Activated T-cell treated with anti-CD3 and anti-CD28 coated beads, Interleukin-2, amount 50 U/mL, for 1 hour (primary cell): ENCODE measurements at regions not wholly inside any gene's neighbourhood (a gene's known extent, or its start where the extent isn't known, plus 50 kb on each side); places are given as distances from the start of the nearest gene placed in this dataset.

ENCODE experiments used
- DNase-seq: peaks from one replicate; pipeline ENCODE4 v3.0.0-alpha.2; 2020

DNA sequence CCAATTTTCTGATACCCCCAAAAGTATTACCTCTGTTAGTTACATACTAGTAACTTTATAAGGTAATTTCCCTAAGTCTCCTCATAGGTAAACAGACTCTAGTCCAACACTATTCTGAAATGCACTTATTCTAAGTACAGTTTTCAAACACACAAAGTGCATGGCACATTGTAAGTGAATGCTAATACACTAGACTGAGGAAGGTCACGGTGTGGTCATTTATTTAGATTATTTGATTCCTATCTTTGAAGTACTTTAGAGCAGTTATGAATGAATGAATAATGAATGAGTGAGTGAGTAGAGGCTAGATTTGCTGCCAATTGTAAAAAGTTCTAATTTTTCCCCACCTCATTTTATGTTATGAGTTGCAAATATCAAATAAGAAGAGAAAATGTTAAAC lies 132.8 kb upstream of the UGT8 start:
- DNase-seq, result no peak

DNA sequence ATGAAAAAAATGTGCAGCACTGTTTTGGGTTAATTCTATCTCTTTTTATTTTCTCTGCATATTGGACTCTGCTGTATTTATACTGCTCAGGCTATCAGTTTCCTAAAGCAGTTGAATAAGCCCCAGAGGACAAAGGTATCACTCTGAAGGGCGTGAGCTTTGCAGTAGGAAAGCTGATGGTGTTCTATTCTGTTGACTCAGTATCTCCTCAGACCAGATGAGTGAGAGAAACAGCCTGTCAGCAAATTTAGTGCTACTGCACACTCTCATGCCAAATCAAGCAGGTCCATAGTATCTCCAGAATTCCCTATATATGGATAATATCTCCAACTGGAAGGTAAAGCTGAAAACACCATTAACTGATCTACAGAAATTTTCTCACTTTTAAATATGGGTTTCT lies 132.3 kb upstream of the UGT8 start:
- DNase-seq, result no peak

DNA sequence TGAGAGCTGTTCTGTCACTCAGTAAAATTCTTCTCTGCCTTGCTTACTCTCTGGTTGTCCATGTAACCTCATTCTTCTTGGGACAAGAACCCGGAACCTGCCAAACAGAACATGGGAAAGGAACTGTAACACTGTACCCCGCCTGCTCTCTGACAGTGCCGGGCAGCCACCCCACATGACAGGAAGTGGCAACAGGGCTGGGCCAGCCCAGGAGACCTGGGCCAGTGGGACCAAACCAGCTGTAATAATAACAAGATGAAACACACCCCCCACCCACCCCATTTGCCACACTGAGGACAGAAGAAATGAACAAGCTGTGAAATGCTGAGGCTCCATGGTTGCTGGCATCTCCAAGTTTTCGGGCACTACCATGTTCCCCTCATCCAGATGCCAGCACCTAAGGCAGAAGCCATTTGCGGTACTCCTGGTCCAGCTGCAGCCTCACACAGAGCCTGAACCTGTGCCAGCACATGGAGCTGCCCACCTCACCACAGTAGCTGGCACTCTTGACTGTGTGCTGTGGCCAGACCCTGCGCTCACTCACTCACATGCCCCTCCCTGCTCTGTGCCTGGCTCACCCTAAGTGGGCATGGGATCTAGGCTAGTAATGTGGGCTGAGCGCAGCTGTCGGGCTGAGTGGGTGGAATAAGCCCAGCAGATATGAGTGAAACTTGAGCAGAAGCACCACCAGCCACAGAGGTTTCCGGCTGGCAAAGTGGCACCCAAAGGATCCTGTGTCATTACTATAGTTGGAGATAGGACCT lies 126.2 kb upstream of the UGT8 start:
- DNase-seq, result no peak

DNA sequence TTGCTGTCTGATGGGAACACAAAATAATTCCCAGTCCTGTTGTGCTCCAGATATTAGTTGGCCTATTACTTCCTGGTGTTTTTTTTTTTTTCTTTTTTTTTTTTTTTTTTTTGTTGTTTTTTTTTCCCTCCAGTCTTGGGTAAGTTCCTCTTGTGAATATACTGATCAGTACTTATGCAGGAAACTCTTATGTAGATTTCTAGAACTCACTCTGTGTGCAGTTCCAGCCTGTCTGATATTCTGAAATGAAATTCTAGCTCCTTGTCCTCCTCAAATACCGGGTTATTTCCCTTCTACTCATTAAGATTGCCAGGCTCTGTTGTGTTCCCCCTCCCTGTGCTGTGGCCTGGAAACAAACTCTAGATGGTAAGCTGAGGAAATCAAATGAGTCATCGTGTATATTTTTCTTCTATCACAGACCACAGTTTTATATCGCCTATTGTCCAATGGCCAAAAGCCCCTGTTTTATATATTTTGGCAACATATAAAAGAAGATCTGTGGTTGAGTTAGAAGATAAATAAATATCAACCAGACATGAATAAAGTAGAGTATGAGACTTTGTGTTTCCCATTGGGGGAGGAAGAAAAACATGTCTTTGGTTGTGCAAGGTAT lies 124.3 kb upstream of the UGT8 start:
- DNase-seq, result no peak

DNA sequence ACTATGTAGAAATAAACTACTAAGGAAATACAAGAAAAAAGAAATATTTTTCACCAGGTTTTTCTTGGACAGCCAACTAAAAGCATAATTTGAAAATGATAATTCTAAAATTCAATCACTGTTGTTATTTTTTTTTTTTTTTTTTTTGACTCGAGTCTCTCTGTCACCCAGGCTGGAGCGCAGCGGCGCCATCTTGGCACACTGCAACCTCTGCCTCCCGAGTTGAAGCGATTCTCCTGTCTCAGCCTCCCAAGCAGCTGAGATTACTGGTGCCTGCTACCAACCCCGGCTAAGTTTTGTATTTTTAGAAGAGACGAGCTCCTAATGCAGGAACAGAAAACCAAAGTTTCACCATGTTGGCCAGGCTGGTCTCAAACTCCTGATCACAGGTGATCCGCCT lies 122.3 kb upstream of the UGT8 start:
- no peak for DNase-seq

DNA sequence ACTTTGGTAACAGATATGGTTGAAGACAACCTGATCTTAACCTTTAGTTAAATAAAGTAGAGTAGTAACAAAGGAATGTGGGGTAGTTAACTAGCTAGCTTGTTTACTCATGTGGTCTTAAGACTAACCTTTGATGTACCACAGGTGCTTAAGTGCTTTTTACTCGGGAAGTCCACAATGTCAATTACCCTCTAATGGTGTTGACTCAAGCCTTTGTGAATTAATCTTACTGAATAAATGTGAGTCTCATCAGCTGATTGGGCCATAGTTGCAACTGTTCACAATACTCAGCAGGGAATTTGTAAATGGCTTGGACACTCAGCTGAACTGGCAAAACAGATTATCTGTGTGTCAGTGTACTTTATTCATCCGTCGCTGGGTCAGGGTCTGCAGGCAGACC lies 119.0 kb upstream of the UGT8 start:
- no peak for DNase-seq

DNA sequence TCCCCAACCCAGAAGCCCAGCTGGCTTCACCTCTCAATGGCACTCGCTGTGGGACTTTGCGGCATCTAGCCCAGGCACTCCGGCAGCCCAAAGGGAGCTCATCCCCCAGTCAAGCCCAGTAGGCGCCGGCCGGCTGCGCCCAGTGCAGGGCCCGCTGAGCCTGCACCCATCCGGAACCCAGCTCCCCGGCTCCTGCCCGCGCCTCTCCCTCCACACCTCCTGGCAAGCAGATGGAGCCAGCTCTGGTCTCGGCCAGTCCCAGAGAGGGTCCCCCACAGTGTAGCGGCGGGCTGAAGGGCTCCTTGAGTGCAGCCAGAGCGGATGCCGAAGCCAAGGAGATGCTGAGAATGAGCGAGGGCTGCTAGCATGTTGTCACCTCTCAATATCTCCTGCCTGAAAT lies 116.8 kb upstream of the UGT8 start:
- no peak for DNase-seq

DNA sequence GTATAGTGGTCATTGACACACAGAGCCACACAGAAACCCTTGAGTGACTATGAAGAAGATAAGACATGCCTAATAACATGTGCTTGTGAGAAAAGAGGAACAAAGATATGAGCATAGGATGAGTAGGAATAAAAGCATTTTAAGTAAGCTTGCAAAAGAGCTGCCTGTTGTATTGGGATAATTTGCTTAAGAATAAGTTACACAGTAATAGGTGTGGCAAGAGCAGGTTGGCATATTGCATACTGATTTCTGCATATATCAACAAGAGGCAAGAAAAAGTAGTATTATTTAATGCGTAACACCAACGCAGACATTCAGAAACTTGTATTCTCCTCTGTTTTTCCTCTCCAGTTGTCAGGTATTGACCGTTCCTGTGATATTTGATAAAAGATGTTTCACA lies 111.5 kb upstream of the UGT8 start:
- no peak for DNase-seq

DNA sequence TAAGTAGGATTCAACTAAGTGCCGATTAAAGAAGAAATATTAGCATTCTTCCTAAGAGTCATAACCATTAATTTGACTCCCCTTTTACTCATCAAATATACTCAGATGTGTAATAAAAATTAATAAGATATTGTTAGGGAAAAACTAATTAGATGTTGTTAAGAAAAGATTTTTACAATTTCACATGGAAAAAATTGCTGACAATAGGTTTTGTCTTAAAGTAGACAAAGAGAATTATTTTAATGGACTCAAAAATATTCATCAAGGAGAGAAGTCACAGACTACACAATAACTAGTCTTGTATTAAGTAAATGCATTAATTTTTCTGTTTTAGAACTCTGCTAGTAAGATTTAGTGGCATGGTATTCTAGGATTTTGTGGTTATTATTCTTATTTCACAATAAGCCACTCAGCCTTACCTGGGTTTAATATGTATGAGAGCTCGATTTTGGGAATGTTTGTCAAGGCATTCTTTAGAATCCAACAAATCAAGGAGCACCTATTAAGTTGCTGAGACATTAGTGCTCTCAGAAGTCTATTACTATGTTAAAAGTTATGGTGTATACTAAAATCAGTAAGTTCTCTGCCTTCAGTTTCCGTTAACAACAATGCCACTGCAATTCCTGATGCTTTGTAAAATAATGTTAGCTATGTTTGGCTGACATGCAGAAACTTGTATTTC lies 110.2 kb upstream of the UGT8 start:
- DNase-seq, result no peak

DNA sequence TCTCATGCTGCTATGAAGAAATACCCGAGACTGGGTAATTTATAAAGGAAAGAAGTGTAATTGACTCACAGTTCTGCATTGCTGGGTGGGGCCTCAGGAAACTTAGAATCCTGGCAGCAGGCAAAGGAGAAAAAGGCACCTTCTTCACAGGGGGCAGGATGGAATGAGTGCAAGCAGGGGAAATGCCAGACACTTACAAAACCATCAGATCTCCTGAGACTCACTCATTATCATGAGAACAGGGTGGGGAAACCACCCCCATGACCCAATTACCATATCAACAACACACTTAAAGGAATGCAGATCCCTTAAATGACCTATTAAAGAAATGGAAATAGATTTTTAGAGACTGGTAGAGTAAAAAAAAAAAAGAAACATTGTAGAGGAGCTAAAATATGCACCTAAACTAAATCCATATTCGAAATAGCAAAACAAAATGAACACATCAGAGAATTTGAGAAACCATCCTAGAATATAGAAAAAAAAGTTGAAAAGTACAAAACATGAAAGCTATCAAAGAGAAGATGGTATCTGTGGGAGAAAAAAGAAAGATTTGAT lies 104.3 kb upstream of the UGT8 start:
- no peak for DNase-seq

DNA sequence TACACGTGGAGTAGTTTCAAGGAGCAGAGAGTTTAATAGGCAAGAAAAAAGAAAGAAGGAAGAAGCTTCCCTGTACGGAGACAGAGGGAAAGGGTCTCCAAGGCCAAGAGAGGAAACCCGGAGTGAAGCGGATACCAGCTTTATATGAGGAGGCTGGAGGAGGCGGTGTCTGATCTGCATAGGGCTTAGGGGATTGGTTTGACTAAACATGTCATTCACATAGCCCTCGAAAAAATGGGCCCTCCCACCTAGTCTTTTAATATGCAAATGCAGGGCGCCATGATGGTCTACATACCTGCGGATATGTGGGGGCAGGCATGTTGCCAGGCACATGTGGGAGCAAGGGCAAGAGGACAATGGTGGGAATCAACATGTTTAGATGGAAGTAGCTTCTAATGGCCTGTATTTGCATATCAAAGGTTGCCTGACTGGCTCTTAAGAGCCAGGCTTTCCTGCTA lies 103.1 kb upstream of the UGT8 start:
- DNase-seq, result no peak

DNA sequence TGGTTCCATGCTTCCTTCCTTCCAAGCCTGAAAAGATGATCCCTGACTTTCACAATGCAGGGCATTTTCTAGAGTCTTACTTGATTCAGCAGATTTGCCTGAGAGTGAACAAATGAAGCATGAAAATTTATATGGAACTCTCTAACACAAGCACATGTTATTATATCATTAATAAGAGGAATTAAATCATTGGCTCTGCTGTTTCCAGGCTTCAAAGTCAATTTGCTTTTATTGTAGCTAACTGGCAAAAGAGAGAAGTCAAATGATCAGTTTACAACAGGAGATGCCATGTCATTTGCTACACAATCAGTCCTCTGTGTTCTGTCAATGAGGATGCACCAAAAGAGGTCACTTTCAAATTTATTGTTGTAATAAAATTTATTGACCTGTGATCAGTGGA lies 101.5 kb upstream of the UGT8 start:
- DNase-seq, result no peak

DNA sequence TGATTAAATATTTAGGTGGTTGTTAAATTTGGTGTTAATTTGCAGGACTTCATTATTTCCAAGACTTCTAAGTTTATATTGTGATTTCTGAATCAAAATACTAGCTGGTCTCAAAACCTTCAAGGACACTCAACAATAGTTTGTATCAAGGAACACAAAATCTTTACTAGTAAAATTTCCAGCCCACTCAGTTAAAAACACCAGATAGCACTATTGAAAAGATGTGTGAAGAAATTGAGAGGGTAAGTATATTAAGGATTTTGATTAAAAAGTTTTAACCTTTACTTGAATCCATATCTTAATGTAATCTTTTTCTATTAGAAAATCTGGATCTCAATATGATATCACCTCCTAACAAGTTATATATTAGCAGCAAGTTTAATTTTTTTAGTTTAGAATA lies 89.3 kb upstream of the UGT8 start:
- DNase-seq, result no peak

DNA sequence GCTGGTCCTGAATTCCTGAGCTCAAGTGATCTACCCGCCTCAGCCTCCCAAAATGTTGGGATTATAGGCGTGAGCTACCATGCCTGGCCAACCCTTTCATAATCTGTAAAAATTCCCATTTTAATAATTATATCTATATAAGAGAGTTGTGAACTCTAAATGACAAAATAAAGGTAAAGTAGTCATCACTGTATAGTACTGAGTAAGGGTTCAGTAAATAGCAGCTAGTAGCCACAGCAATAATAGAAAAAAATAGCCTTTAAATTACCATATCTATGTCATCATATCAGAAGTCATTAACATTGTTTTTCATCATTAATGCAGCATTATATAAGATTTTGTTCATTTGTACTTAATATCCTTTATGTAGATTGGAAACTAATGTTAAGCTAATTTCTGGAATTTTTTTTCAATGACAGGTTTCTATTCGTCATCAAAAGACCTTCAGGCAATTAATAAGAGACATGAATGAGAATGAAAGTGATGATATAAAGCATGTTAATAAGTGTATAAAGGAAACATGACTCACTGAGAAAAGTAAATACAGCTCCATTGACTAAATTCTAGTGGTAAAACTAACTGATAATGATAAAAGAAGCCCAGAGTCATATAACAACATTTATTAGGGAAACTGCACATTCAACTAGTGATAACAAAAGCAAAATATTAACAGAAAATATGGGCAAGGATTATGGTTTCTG lies 85.9 kb upstream of the UGT8 start:
- no peak for DNase-seq

DNA sequence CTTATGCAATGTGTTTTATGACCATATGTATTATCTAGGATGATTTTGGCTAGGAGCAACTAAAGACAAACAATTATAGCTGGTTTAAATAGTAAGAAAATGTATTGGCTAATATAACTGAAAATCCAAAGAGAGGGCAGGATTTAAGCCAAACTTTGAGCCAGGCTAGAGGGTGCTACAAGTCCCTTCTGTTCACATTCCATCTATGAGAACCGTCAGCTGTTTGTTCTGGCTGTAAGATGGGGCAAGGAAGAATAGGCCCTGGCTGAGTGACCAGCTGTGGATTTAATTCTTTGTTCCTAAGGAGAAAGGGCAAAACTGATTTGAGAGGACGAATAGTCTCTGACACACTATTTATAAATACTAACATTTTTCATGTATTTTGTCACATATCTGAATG lies 79.2 kb upstream of the UGT8 start:
- no peak for DNase-seq

DNA sequence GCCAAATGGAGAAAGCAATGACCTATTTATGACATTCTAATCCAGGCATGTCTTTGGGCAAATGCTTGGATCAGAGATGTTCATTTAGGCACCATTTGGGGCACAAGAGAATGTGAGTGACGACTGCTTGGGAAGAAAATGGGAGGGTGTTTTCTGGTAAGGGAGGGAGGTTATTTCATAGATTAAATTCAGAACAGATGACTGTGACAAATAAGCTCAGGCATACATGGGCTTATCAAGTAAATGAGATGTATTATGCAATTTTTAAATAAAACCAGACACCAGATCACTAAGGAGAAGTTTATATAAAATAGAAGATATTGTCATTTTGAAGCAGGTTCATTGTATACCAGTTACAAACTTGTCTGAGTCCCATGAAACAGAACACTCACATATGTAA lies 71.4 kb upstream of the UGT8 start:
- DNase-seq, result no peak

DNA sequence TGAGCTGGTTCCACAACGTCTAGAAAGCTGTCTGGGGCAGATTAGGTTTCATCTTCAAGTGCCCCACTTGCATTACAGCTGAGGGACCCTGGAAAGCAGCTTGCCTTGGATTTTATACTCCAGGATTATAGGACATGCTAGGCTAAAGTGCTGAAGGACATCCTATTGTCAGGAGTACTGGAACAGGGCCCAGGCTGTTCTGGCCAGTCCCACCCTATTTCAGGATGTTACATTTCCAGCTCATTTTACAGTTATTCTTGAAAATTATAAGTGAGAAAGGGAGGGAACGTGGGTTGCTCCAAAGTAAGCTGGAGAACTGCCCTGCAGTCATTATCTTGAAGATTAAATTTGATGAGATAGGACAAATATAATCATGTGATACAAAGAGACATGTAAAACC lies 71.0 kb upstream of the UGT8 start:
- DNase-seq, result no peak

DNA sequence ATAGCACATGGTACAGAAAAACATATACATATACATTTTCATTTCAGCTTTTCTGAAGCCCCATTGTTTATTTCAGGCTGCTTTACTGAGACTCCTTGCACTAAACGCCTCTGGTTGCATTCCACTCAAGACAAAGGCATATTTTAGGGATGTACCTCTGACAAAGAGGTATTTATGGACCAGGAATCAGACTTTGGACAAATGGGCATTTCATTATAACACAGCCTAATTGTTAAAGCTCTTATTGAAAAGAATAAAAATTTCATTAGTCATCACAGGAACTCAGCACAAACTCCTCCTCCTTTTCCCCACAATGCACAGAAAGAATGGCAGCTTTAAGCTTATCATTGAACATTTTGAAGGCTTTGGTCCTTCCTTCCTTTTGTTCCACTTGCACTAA lies 62.9 kb upstream of the UGT8 start:
- DNase-seq, result no peak

DNA sequence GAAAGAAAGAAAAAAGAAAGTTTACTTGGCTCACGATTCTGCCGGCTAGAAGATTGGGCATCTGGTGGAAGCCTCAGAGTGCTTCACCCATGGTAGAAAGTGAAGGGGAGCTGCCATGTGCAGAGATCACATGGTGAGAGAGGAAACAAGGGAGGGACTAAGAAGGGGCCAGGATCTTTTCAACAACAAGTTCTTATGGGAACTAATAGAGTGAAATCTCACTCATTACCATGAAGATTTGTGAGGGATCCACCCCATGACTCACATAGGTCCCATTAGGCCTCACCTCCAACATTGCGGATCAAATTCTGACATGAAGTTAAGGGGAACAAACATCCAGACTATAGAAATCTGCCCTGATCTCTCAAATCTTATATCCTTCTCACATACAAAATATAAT lies 61.3 kb upstream of the UGT8 start:
- DNase-seq, result no peak

DNA sequence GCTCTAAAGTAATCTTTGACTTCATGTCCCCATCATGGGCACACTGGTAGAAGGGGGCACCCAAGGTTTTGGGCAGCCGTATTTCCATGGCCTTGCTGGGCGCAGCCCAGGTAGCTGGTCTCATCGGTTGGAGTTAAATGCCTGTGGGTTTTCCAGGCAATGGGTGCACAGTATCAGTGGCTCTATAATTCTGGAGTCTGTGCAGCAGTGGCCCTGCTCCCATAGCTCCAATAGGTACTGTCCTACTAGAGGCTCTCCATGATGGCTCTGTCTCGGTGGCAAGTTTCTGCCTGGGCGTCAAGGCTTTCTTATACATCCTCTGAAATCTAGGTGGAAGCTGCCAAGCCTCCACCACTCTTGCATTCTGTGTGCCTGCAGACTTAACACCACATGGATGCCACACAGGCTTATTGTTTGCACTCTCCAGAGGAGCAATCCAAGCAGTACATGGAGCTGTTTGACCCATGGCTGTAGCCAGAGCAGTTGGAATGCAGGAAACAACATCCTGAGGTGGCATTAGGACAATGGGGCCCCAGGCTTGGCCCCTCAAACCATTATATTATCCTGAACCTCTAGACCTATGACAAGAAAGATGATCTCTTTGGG lies 60.5 kb upstream of the UGT8 start:
- DNase-seq, result no peak

DNA sequence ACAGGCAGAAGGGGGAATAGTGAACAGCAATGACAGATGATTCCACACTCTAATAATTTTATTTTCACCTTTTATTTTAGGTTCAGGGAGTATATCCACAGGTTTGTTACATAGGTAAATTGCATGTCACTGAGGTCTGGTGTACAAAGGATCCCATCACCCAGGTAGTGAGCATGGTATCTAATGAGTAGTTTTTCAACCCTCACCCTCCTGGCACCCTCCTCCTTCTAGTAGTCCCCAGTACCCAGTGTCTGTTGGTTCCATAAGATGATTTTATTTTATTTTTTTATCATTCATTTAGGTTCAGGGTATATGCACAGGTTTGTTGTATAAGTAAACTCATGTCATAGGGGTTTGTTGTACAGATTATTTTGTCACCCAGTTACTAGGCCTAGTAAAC lies 58.6 kb upstream of the UGT8 start:
- DNase-seq, result no peak

DNA sequence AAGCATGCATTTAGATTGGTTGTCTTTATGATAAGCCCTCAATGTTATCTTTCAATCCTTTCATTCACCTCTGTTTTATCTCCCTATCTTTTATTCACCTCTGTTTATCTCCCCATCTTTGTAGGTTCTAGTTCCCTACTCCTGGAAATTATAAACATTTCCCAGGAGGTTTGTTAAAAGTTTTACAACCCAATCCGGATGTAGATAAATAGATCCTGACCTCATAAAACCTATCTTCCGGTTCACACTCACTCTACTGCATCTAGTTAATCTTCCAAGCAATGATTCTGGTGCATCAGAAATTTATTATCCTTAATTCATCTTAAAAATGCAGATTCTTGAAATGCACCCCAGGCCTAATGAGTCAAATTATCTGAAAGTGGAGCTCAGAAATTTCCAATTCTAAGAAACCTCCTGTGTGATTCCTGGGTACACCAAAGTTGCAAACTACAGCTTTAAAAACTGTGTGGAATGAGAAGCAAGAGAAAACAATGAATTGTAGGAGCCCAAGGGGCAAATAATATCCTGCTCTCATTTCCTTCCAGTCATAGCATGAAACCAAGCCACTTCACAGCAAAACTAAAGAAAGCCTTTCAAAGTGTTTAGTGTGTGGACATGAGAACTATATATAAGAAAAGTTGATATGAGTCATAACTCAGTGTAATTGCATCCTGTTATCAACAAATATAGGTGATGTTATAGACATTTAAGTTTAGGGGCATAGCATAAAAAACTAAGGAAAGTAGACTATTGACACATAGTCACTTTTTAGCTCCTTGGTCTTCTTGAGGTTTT lies 51.1 kb upstream of the UGT8 start:
- DNase-seq, result no peak
